HCT116 (cell line): ENCODE measurements at regions not wholly inside any gene's neighbourhood (a gene's known extent, or its start where the extent isn't known, plus 50 kb on each side); places are given as distances from the start of the nearest gene placed in this dataset.

Experiments used
- ATAC-seq: fragments of 200-7000 bp; cut with Tn5 transposase; 2 replicates; pipeline ENCODE4 v1.9.1; 2020; ENCODE audit warnings: mild to moderate bottlenecking, moderate library complexity
- BruUV-seq: library from RNA; stranded (reverse); fragments of 400-500 nt; replicated peaks from 2 replicates; lab custom pipeline; 2021; lab: Mats Ljungman, UMichigan
- CTCF ChIA-PET: fragments of 300-600 bp; sonication (Branson Sonifier 250); formaldehyde crosslinking; loops from one replicate; lab custom pipeline; 2021; ENCODE audit warnings: antibody characterized with exemption; lab: Charles Lee
- POLR2A ChIA-PET: fragments of 300-600, 350-600 bp; sonication (Branson Sonifier 250); formaldehyde crosslinking; loops from one replicate; lab custom pipeline; 2021; ENCODE audit warnings: antibody characterized with exemption; lab: Charles Lee
- RAD21 ChIA-PET, 2 experiments: fragments of 300-600 bp; sonication (Branson Sonifier 250); formaldehyde crosslinking; loops; one replicate each; lab custom pipeline; 2023; ENCODE audit warnings: low total read pairs in 2 of 2; ENCODE audit not compliant: uncharacterized antibody in 2 of 2, unreplicated experiment in 2 of 2, low non-redundant PET in 1 of 2; lab: Charles Lee
- DNase-seq: peaks from one replicate; pipeline ENCODE4 v3.0.0-alpha.2; 2010; ENCODE audit warnings: low read depth, low spot score
- H2AFZ ChIP-seq: fragments of 200-600 bp; shearing (Covaris generic), sonication (generic); 2 replicates; pipeline ENCODE4 v1.6.1; 2017; ENCODE audit warnings: low read depth, mixed run types, mixed read lengths, antibody characterized with exemption, low read length; ENCODE audit not compliant: poor library complexity, severe bottlenecking
- H3K27ac ChIP-seq: 2 replicates; pipeline ENCODE4 v1.5.1; 2012; ENCODE audit warnings: low read depth, low read length
- H3K27me3 ChIP-seq: fragments of 200-600 bp; sonication (generic); 2 replicates; pipeline ENCODE4 v1.6.1; 2016; ENCODE audit warnings: mixed run types, low read length, mixed read lengths; ENCODE audit not compliant: insufficient read depth
- H3K36me3 ChIP-seq, 2 experiments: fragments of 200-500 bp in 1 of 2; fragments of 200-600 bp in 1 of 2; sonication (Bioruptor generic) in 1 of 2; sonication (generic) in 1 of 2; 2 replicates each; pipeline versions ENCODE4 v1.5.1 to v1.6.1; 2014 to 2016; ENCODE audit warnings: low read length in 2 of 2, inconsistent platforms in 1 of 2, mixed read lengths in 1 of 2, mixed run types in 1 of 2; ENCODE audit not compliant: insufficient read depth in 2 of 2, control insufficient read depth in 1 of 2
- H3K4me1 ChIP-seq, 2 experiments: fragments of 200-600 bp in 1 of 2; sonication (generic) in 1 of 2; 2 replicates each; pipeline versions ENCODE4 v1.5.1 to v1.6.1; 2012 to 2017; ENCODE audit warnings: low read length in 2 of 2, inconsistent platforms in 1 of 2, mild to moderate bottlenecking in 1 of 2, mixed read lengths in 1 of 2, mixed run types in 1 of 2, moderate library complexity in 1 of 2; ENCODE audit not compliant: insufficient read depth in 2 of 2, control insufficient read depth in 1 of 2
- H3K4me2 ChIP-seq: fragments of 200-600 bp; sonication (generic); 2 replicates; pipeline ENCODE4 v1.6.1; 2017; ENCODE audit warnings: mixed run types, low read length, mixed read lengths
- H3K4me3 ChIP-seq, 2 experiments: fragments of 200-600 bp in 1 of 2; sonication (generic) in 1 of 2; replicated peaks in 1 of 2; 2 replicates each; pipeline ENCODE4 v1.5.1; 2011 to 2016; ENCODE audit warnings: low read length in 2 of 2, control low read depth in 1 of 2, low read depth in 1 of 2, mild to moderate bottlenecking in 1 of 2, mixed read lengths in 1 of 2, mixed run types in 1 of 2
- H3K79me2 ChIP-seq: fragments of 200-600 bp; sonication (generic); 2 replicates; pipeline ENCODE4 v1.6.1; 2017; ENCODE audit warnings: mild to moderate bottlenecking, mixed run types, low read length, moderate library complexity, mixed read lengths; ENCODE audit not compliant: insufficient read depth
- H3K9ac ChIP-seq: fragments of 200-600 bp; sonication (generic); 2 replicates; pipeline ENCODE4 v1.6.1; 2016; ENCODE audit warnings: low read length, mixed read lengths
- H3K9me2 ChIP-seq: fragments of 200-600 bp; sonication (generic), shearing (Covaris generic); 2 replicates; pipeline ENCODE4 v1.6.1; 2017; ENCODE audit warnings: mixed run types, mild to moderate bottlenecking, moderate library complexity; ENCODE audit not compliant: insufficient read depth
- H3K9me3 ChIP-seq, 2 experiments: fragments of 200-500 bp in 1 of 2; fragments of 200-600 bp in 1 of 2; sonication (Bioruptor generic) in 1 of 2; sonication (generic) in 1 of 2; 2 replicates each; pipeline ENCODE4 v1.6.1; 2014 to 2017; ENCODE audit warnings: low read length in 2 of 2, mixed read lengths in 2 of 2, inconsistent platforms in 1 of 2, low read depth in 1 of 2, mild to moderate bottlenecking in 1 of 2, mixed run types in 1 of 2, moderate library complexity in 1 of 2; ENCODE audit not compliant: control insufficient read depth in 1 of 2, insufficient read depth in 1 of 2
- H4K20me1 ChIP-seq: fragments of 200-600 bp; sonication (generic), shearing (Covaris generic); 2 replicates; pipeline ENCODE4 v1.6.1; 2017; ENCODE audit warnings: mixed run types, mild to moderate bottlenecking, moderate library complexity; ENCODE audit not compliant: insufficient read depth
- ATF3 ChIP-seq: IDR thresholded peaks from 2 replicates; pipeline ENCODE4 v1.6.1; 2012
- CBX3 ChIP-seq: IDR thresholded peaks from 2 replicates; pipeline ENCODE4 v1.6.1; 2012; ENCODE audit warnings: low read depth
- CEBPB ChIP-seq: IDR thresholded peaks from 2 replicates; pipeline ENCODE4 v1.6.1; 2012; ENCODE audit warnings: low read depth
- EGR1 ChIP-seq: IDR thresholded peaks from 2 replicates; pipeline ENCODE4 v1.6.1; 2012; ENCODE audit warnings: low read depth
- EZH2 ChIP-seq: fragments of 200-600 bp; sonication (generic); IDR thresholded peaks from 2 replicates; pipeline ENCODE4 v1.6.1; 2017; ENCODE audit warnings: antibody characterized with exemption, mixed run types
- MAX ChIP-seq: IDR thresholded peaks from 2 replicates; pipeline ENCODE4 v1.6.1; 2012
- POLR2AphosphoS5 ChIP-seq: IDR thresholded peaks from 2 replicates; pipeline ENCODE4 v1.6.1; 2011; ENCODE audit warnings: mild to moderate bottlenecking, low read depth, low read length, moderate library complexity
- SP1 ChIP-seq: IDR thresholded peaks from 2 replicates; pipeline ENCODE4 v1.6.1; 2012; ENCODE audit warnings: low read depth
- TCF7L2 ChIP-seq: IDR thresholded peaks from 2 replicates; pipeline ENCODE4 v1.7.0; 2011; ENCODE audit warnings: borderline replicate concordance, inconsistent platforms; ENCODE audit not compliant: insufficient read depth, insufficient read length; ENCODE audit errors: extremely low read depth
- intact Hi-C: fragments of 100-400 bp; cut with micrococcal nuclease; formaldehyde crosslinking; loops from 2 replicates; pipeline ENCODE4 v1.10.0; 2022
- TF ChIP-seq, protein P1 (sequence below), 3 experiments: fragments of 200-600 bp in 1 of 3; sonication (generic) in 1 of 3; IDR thresholded peaks in 2 of 3; conservative IDR thresholded peaks in 1 of 3; 2 replicates each; pipeline ENCODE4 v1.5.1; 2012 to 2017; ENCODE audit warnings: low read depth in 2 of 3, low read length in 2 of 3, antibody characterized with exemption in 1 of 3, borderline replicate concordance in 1 of 3, control low read depth in 1 of 3, mild to moderate bottlenecking in 1 of 3, mixed read lengths in 1 of 3, mixed run types in 1 of 3, moderate library complexity in 1 of 3; ENCODE audit not compliant: insufficient read depth in 1 of 3

DNA sequence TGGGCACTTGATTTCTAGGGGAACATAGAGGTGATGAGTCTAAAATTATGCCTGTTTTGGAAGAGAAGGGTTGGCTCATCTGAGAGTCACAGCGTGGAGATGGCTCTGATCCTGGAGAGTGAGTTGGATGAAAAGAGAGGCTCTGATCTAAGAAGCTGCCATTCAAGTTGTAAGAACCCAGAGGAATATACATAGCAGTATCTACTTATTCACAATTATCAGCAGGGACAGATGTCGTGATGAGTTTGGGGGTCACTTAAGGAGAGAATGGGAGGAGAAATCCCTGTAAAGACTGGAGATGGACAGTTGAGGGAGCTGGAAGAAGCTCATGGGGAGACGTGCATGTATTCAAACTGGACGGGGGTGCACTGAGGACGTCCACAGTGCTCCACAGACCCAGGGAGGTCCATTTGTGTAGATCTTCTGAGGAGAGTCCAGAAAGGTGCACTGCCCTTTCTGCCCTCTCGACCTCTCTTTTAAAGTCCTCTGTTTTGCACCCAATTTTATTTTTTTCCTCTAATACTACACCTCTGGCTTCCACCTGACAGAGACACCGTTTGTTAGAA, 124.7 kb upstream of the SSTR4 start:
- CTCF ChIA-PET = no interaction called here
- no peak for TF ChIP-seq SP1
- TF ChIP-seq CBX3 = no peak
- TF ChIP-seq ATF3 = no peak
- no peak for TF ChIP-seq EZH2
- TF ChIP-seq, protein P1, sequence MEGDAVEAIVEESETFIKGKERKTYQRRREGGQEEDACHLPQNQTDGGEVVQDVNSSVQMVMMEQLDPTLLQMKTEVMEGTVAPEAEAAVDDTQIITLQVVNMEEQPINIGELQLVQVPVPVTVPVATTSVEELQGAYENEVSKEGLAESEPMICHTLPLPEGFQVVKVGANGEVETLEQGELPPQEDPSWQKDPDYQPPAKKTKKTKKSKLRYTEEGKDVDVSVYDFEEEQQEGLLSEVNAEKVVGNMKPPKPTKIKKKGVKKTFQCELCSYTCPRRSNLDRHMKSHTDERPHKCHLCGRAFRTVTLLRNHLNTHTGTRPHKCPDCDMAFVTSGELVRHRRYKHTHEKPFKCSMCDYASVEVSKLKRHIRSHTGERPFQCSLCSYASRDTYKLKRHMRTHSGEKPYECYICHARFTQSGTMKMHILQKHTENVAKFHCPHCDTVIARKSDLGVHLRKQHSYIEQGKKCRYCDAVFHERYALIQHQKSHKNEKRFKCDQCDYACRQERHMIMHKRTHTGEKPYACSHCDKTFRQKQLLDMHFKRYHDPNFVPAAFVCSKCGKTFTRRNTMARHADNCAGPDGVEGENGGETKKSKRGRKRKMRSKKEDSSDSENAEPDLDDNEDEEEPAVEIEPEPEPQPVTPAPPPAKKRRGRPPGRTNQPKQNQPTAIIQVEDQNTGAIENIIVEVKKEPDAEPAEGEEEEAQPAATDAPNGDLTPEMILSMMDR (IDR thresholded peaks at IDR 0.05 in 2 of 3, conservative IDR thresholded peaks at IDR 0.05 in 1 of 3; ENCODE audit: borderline replicate concordance in 1 of 3, insufficient read depth in 1 of 3, low read depth in 2 of 3, low read length in 2 of 3) = no peak
- TF ChIP-seq EGR1 = no peak
- no peak for TF ChIP-seq POLR2AphosphoS5
- no peak for TF ChIP-seq TCF7L2
- no peak for TF ChIP-seq MAX
- TF ChIP-seq CEBPB = no peak
- TF ChIP-seq, all 23 proteins: peak for 0
- Histone ChIP-seq H3K9me2 (no peaks in the 10 kb centered on the region), H2AFZ (no peak overlapping the region), H3K27ac (no peak overlapping the region), H3K4me3 (no peak overlapping the region), H4K20me1 (no peaks in the 10 kb centered on the region), H3K79me2 (no peaks in the 10 kb centered on the region), H3K9ac (no peak overlapping the region), H3K4me1 (no peaks in the 10 kb centered on the region), H3K4me2 (no peak overlapping the region), H3K9me3 (no peaks in the 10 kb centered on the region), H3K27me3 (peaks cover 45% of the 10 kb centered on the region; the same call in 1 of the 2 replicates), H3K36me3 (no peaks in the 10 kb centered on the region)
- POLR2A ChIA-PET = no interaction called here
- ATAC-seq (no peak), DNase-seq (no peak)
- no TSS peak for BruUV-seq
- RAD21 ChIA-PET = no interaction called here
- intact Hi-C loops = no loop called here
